Stimulated activated CD8-positive, alpha-beta memory T cell treated with anti-CD3 and anti-CD28 coated beads, Interleukin-12 subunit alpha, Interleukin-12 subunit beta, amount 100 ng/mL, for 1 hour (primary cell): ENCODE measurements at regions not wholly inside any gene's neighbourhood (a gene's known extent, or its start where the extent isn't known, plus 50 kb on each side); places are given as distances from the start of the nearest gene placed in this dataset.
"Not testable (repeated sequence)": the region's sequence is repeated elsewhere in the genome, so short reads cannot be mapped to it uniquely, and the experiment has no call there.

ENCODE experiments used
- DNase-seq: peaks from one replicate; pipeline ENCODE4 v3.0.0-alpha.2; 2020; ENCODE audit warnings: low read depth

- no peak for DNase-seq
These were observed 212.7 kb upstream of the P2RY1 start for GRCh38 chr3:152621967-152622810.

- no peak for DNase-seq
These were observed 212.1 kb upstream of the P2RY1 start for GRCh38 chr3:152622811-152623167.

GRCh38 chr3:152623286-152623911 lies 211.5 kb upstream of the P2RY1 start:
- no peak for DNase-seq

- DNase-seq, result no peak
These were observed 208.7 kb upstream of the P2RY1 start for GRCh38 chr3:152626226-152626625.

GRCh38 chr3:152628496-152628895 lies 206.4 kb upstream of the P2RY1 start:
- DNase-seq, result no peak

GRCh38 chr3:152629363-152630122 lies 205.4 kb upstream of the P2RY1 start:
- no peak for DNase-seq

- no peak for DNase-seq
These were observed 199.5 kb upstream of the P2RY1 start for GRCh38 chr3:152635389-152635788.

GRCh38 chr3:152636651-152637050 lies 198.3 kb upstream of the P2RY1 start:
- DNase-seq, result no peak

GRCh38 chr3:152638214-152638613 lies 196.7 kb upstream of the P2RY1 start:
- no peak for DNase-seq

GRCh38 chr3:152638707-152639450 lies 196.1 kb upstream of the P2RY1 start:
- DNase-seq, result no peak

GRCh38 chr3:152641198-152641597 lies 193.7 kb upstream of the P2RY1 start:
- no peak for DNase-seq

- DNase-seq, result no peak
These were observed 192.3 kb upstream of the P2RY1 start for GRCh38 chr3:152642658-152643057.

GRCh38 chr3:152644478-152644877 lies 190.5 kb upstream of the P2RY1 start:
- DNase-seq, result no peak

GRCh38 chr3:152646004-152646403 lies 188.9 kb upstream of the P2RY1 start:
- DNase-seq, result no peak

- DNase-seq, result no peak
These were observed 184.8 kb upstream of the P2RY1 start for GRCh38 chr3:152650177-152650576.

GRCh38 chr3:152650923-152651322 lies 184.0 kb upstream of the P2RY1 start:
- DNase-seq, result not testable (repeated sequence)

GRCh38 chr3:152656214-152656971 lies 178.5 kb upstream of the P2RY1 start:
- DNase-seq, result no peak

- no peak for DNase-seq
These were observed 178.0 kb upstream of the P2RY1 start for GRCh38 chr3:152656972-152657355.

- no peak for DNase-seq
These were observed 175.8 kb upstream of the P2RY1 start for GRCh38 chr3:152658977-152659720.

- DNase-seq, result no peak
These were observed 172.8 kb upstream of the P2RY1 start for GRCh38 chr3:152662157-152662556.

- no peak for DNase-seq
These were observed 170.2 kb upstream of the P2RY1 start for GRCh38 chr3:152664766-152665165.
